Tibial nerve (tissue), 4 donors: ENCODE measurements at regions not wholly inside any gene's neighbourhood (a gene's known extent, or its start where the extent isn't known, plus 50 kb on each side); places are given as distances from the start of the nearest gene placed in this dataset.

Experiments
- EP300 ChIP-seq, 2 donors: sonication (generic); formaldehyde crosslinking; IDR thresholded peaks; one replicate each; pipeline ENCODE4 v1.6.1; 2017; ENCODE audit warnings: antibody characterized with exemption in 2 of 2, mild to moderate bottlenecking in 1 of 2
- POLR2A ChIP-seq, 2 donors: fragments of 450-650 bp; IDR thresholded peaks; one replicate each; pipeline ENCODE4 v1.6.1; 2017; ENCODE audit warnings: antibody characterized with exemption in 2 of 2, mild to moderate bottlenecking in 2 of 2, moderate library complexity in 2 of 2
- TF ChIP-seq, protein P1 (sequence below), 5 experiments: fragments of 200-600 bp in 3 of 5; fragments of 450-650 bp in 2 of 5; sonication (generic) in 3 of 5; IDR thresholded peaks; one replicate each; pipeline ENCODE4 v1.5.1; 2016 to 2019; ENCODE audit warnings: antibody characterized with exemption in 5 of 5, mild to moderate bottlenecking in 3 of 5, moderate library complexity in 2 of 5

DNA sequence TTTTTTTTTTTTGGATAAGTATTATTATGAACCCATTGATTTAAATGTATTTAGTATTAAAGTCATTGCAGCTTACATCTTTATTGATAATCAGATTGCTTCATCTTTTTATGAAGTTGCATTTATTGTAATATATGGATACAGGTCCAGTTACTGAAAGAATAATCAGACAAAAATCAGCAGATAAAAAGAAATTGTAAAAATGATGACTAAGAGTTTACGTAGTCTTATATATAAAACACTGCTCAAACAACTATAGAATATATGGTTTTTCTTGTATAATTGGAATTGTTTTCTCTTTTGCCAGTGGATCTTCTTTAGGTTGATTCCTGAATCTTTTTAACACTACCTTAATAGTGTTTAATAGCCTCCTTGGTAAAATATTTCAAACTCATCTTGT lies 378.3 kb downstream of the DUSP6 start:
- TF ChIP-seq, protein P1, sequence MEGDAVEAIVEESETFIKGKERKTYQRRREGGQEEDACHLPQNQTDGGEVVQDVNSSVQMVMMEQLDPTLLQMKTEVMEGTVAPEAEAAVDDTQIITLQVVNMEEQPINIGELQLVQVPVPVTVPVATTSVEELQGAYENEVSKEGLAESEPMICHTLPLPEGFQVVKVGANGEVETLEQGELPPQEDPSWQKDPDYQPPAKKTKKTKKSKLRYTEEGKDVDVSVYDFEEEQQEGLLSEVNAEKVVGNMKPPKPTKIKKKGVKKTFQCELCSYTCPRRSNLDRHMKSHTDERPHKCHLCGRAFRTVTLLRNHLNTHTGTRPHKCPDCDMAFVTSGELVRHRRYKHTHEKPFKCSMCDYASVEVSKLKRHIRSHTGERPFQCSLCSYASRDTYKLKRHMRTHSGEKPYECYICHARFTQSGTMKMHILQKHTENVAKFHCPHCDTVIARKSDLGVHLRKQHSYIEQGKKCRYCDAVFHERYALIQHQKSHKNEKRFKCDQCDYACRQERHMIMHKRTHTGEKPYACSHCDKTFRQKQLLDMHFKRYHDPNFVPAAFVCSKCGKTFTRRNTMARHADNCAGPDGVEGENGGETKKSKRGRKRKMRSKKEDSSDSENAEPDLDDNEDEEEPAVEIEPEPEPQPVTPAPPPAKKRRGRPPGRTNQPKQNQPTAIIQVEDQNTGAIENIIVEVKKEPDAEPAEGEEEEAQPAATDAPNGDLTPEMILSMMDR (IDR thresholded peaks at IDR 0.05), result no peak
- TF ChIP-seq EP300 (IDR thresholded peaks at IDR 0.05), result no peak
- TF ChIP-seq POLR2A (IDR thresholded peaks at IDR 0.05), result no peak
